Activated CD8-positive, alpha-beta memory T cell treated with anti-CD3 and anti-CD28 coated beads for 24 hours (primary cell): ENCODE measurements at regions not wholly inside any gene's neighbourhood (a gene's known extent, or its start where the extent isn't known, plus 50 kb on each side); places are given as distances from the start of the nearest gene placed in this dataset.

Experiments used
- DNase-seq: peaks from one replicate; pipeline ENCODE4 v3.0.0-alpha.2; 2020

GRCh38 chr10:111204838-111205237 is 128.0 kb downstream of the ADRA2A start:
- DNase-seq = no peak

GRCh38 chr10:111206521-111206920 is 129.7 kb downstream of the ADRA2A start:
- no peak for DNase-seq

- no peak for DNase-seq
Measured at GRCh38 chr10:111207500-111207899, 130.7 kb downstream of the ADRA2A start.

GRCh38 chr10:111208951-111209350 is 132.1 kb downstream of the ADRA2A start:
- DNase-seq = no peak

- DNase-seq = no peak
Measured at GRCh38 chr10:111209692-111210091, 132.9 kb downstream of the ADRA2A start.

- DNase-seq = no peak
Measured at GRCh38 chr10:111211241-111211640, 134.4 kb downstream of the ADRA2A start.

- no peak for DNase-seq
Measured at GRCh38 chr10:111211706-111212105, 134.9 kb downstream of the ADRA2A start.

GRCh38 chr10:111221682-111222480 is 145.1 kb downstream of the ADRA2A start:
- no peak for DNase-seq

- DNase-seq = no peak
Measured at GRCh38 chr10:111222961-111223360, 146.1 kb downstream of the ADRA2A start.

GRCh38 chr10:111231779-111232178 is 154.9 kb downstream of the ADRA2A start:
- DNase-seq = no peak

- DNase-seq = no peak
Measured at GRCh38 chr10:111233439-111233838, 156.6 kb downstream of the ADRA2A start.

GRCh38 chr10:111234234-111234913 is 157.5 kb downstream of the ADRA2A start:
- no peak for DNase-seq

- no peak for DNase-seq
Measured at GRCh38 chr10:111234914-111235302, 158.1 kb downstream of the ADRA2A start.

GRCh38 chr10:111240348-111240747 is 163.5 kb downstream of the ADRA2A start:
- DNase-seq = no peak

- DNase-seq = no peak
Measured at GRCh38 chr10:111243126-111243525, 166.3 kb downstream of the ADRA2A start.

GRCh38 chr10:111246136-111246535 is 169.3 kb downstream of the ADRA2A start:
- no peak for DNase-seq

GRCh38 chr10:111246814-111247452 is 170.1 kb downstream of the ADRA2A start:
- no peak for DNase-seq

- no peak for DNase-seq
Measured at GRCh38 chr10:111247781-111248389, 171.1 kb downstream of the ADRA2A start.

- DNase-seq = no peak
Measured at GRCh38 chr10:111249925-111250324, 173.1 kb downstream of the ADRA2A start.

GRCh38 chr10:111261081-111261615 is 184.3 kb downstream of the ADRA2A start:
- DNase-seq = no peak

- DNase-seq = no peak
Measured at GRCh38 chr10:111265341-111265740, 188.5 kb downstream of the ADRA2A start.

- DNase-seq = no peak
Measured at GRCh38 chr10:111266165-111266564, 189.3 kb downstream of the ADRA2A start.

GRCh38 chr10:111267673-111268072 is 190.8 kb downstream of the ADRA2A start:
- DNase-seq = no peak
